ENCODE measurements at regions not wholly inside any gene's neighbourhood (a gene's known extent, or its start where the extent isn't known, plus 50 kb on each side); places are given as distances from the start of the nearest gene placed in this dataset.

- Histone ChIP-seq H3K4me3 (no peak overlapping the region), H3K4me1 (no peaks in the 10 kb centered on the region), H3K9me3 (no peaks in the 10 kb centered on the region), H3K36me3 (no peaks in the 10 kb centered on the region), H3K27ac (no peak overlapping the region), H3K27me3 (no peaks in the 10 kb centered on the region)
- intact Hi-C loops (cut with DNase I) = no loop called here
- 9 to 20% methylated on average over 1 of the region's 1 CpG for WGBS, 2 donors
- TF ChIP-seq CTCF (IDR thresholded peaks at IDR 0.05) (no peak), POLR2A (IDR thresholded peaks at IDR 0.05) (no peak)
- DNase-seq = no peak
Measured at GRCh38 chr2:19272941-19273470, 85.4 kb downstream of the OSR1 start.

GRCh38 chr2:19272039-19272438 is 86.4 kb downstream of the OSR1 start:
- 63 to 80% methylated on average over 4 of the region's 4 CpGs for WGBS, 2 donors
- no peaks in the 10 kb centered on the region for H3K27me3 ChIP-seq
- no peaks in the 10 kb centered on the region for H3K4me1 ChIP-seq
- TF ChIP-seq CTCF (IDR thresholded peaks at IDR 0.05) (no peak), POLR2A (IDR thresholded peaks at IDR 0.05) (no peak)
- intact Hi-C loops (cut with DNase I) = no loop called here
- no peak overlapping the region for H3K4me3 ChIP-seq
- H3K27ac ChIP-seq = no peak overlapping the region
- H3K36me3 ChIP-seq = no peaks in the 10 kb centered on the region
- no peak for DNase-seq
- H3K9me3 ChIP-seq = no peaks in the 10 kb centered on the region

GRCh38 chr2:19264852-19265251 is 93.6 kb downstream of the OSR1 start:
- 85 to 86% methylated on average over 6 of the region's 6 CpGs for WGBS, 2 donors

GRCh38 chr2:19262150-19262549 is 96.3 kb downstream of the OSR1 start:
- Histone ChIP-seq H3K4me1 (no peaks in the 10 kb centered on the region), H3K4me3 (no peak overlapping the region), H3K27ac (no peak overlapping the region), H3K36me3 (no peaks in the 10 kb centered on the region), H3K9me3 (no peaks in the 10 kb centered on the region), H3K27me3 (no peaks in the 10 kb centered on the region)
- intact Hi-C loops (cut with DNase I) = no loop called here
- 85% methylated on average over 3 of the region's 7 CpGs; no CpG with 5 or more reads in 1 of the 2 donors for WGBS, 2 donors
- DNase-seq = no peak
- TF ChIP-seq CTCF (IDR thresholded peaks at IDR 0.05) = no peak
- no peak for TF ChIP-seq POLR2A (IDR thresholded peaks at IDR 0.05)

More at GRCh38 chr2:19264852-19265251, 93.6 kb downstream of the OSR1 start:
- no peaks in the 10 kb centered on the region for H3K36me3 ChIP-seq
- no peak for TF ChIP-seq CTCF (IDR thresholded peaks at IDR 0.05)
- TF ChIP-seq POLR2A (IDR thresholded peaks at IDR 0.05) = no peak
- DNase-seq = no peak
- H3K27ac ChIP-seq = no peak overlapping the region
- H3K27me3 ChIP-seq = no peaks in the 10 kb centered on the region
- H3K9me3 ChIP-seq = no peaks in the 10 kb centered on the region
- intact Hi-C loops (cut with DNase I) = no loop called here
- no peak overlapping the region for H3K4me3 ChIP-seq
- no peaks in the 10 kb centered on the region for H3K4me1 ChIP-seq

- Histone ChIP-seq H3K36me3 (no peaks in the 10 kb centered on the region), H3K9me3 (no peaks in the 10 kb centered on the region), H3K27ac (no peak overlapping the region), H3K4me1 (peaks cover 0 to 7% (median 0%) of the 10 kb centered on the region in 3 donors), H3K4me3 (no peak overlapping the region), H3K27me3 (no peaks in the 10 kb centered on the region)
- DNase-seq = no peak
- TF ChIP-seq CTCF (IDR thresholded peaks at IDR 0.05) (no peak), POLR2A (IDR thresholded peaks at IDR 0.05) (no peak)
- WGBS, 2 donors = 74 to 77% methylated on average over 4 of the region's 4 CpGs
- intact Hi-C loops (cut with DNase I) = no loop called here
Measured at GRCh38 chr2:19261061-19261460, 97.4 kb downstream of the OSR1 start.

All from esophagus squamous epithelium (tissue), 5 donors.